H1 (cell line): ENCODE measurements at regions not wholly inside any gene's neighbourhood (a gene's known extent, or its start where the extent isn't known, plus 50 kb on each side); places are given as distances from the start of the nearest gene placed in this dataset.

Experiments used
- HDAC2 ChIP-seq, 2 experiments: fragments of 300-600 bp in 1 of 2; sonication (generic) in 1 of 2; IDR thresholded peaks; 2 replicates each; pipeline ENCODE4 v1.6.1; 2011 to 2012; ENCODE audit warnings: low read depth in 2 of 2, low read length in 2 of 2, mild to moderate bottlenecking in 2 of 2, moderate library complexity in 2 of 2, borderline replicate concordance in 1 of 2, inconsistent platforms in 1 of 2
- RAD21 ChIP-seq, 2 experiments: IDR thresholded peaks in 1 of 2; conservative IDR thresholded peaks in 1 of 2; 2 replicates each; pipeline ENCODE4 v1.6.1; 2011; ENCODE audit warnings: low read depth in 2 of 2, low read length in 2 of 2, improper control_type of control experiment in 1 of 2, inconsistent platforms in 1 of 2, mild to moderate bottlenecking in 1 of 2, moderate library complexity in 1 of 2
- SP1 ChIP-seq: IDR thresholded peaks from 2 replicates; pipeline ENCODE4 v1.6.1; 2011; ENCODE audit warnings: low read depth, low read length
- TF ChIP-seq, protein P1 (sequence below): IDR thresholded peaks from 2 replicates; pipeline ENCODE4 v1.6.1; 2012; ENCODE audit warnings: inconsistent platforms

DNA sequence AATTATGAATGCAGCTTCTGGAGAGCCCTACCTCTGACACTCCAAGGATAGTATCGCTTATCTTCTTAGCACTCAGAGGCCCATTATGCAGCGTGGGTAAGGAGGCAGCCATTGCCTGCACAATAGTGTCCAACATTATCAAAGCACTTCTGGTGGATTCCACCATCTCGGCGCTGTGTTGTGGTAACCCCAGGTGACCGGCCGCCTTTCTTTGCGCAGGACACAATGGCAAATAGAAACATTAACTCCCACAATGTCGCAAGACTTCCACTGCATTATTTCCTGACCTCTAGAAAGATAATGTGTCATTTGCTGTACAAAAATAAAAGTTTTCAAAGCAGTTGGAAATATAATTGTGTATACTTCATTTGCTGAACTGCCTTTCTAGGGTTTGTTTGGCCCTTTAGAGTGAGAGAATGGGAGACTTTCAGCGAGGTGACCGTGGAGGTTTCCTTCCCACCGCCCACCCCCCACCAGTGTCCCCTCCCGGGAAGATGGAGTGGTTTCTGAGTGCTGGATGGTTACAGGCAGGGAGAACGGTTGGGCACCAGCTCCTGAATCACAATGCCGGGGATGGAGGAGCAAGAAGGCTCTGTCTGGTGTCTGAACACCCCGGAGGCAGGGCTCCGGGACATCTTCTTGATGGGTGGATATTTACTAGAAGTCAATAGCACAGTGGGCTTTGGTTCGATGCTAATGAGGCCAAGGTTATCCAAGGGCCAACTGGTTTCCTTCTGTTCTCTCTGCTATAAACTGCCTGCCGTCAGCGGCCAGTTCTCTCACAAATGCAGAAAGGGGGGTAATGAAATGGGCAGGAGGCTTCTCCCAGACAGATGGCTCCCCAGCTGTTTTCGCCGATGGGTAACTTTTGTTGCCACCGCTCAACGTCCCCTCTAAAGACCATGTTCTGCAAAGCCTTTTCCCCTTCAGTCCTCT lies 215.4 kb upstream of the PROX1 start (continued):
- TF ChIP-seq SP1 (no peak), RAD21 (IDR thresholded peaks at IDR 0.05 in 1 of 2, conservative IDR thresholded peaks at IDR 0.05 in 1 of 2; ENCODE audit: low read depth in 2 of 2, low read length in 2 of 2) (no peak), HDAC2 (IDR thresholded peaks at IDR 0.05; ENCODE audit: borderline replicate concordance in 1 of 2, low read depth in 2 of 2, low read length in 2 of 2) (no peak)
- TF ChIP-seq, protein P1, sequence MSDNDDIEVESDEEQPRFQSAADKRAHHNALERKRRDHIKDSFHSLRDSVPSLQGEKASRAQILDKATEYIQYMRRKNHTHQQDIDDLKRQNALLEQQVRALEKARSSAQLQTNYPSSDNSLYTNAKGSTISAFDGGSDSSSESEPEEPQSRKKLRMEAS, result no peak
